Stimulated activated CD8-positive, alpha-beta memory T cell treated with anti-CD3 and anti-CD28 coated beads, Interleukin-2, amount 100 ng/mL, for 1 hour (primary cell): ENCODE measurements at regions not wholly inside any gene's neighbourhood (a gene's known extent, or its start where the extent isn't known, plus 50 kb on each side); places are given as distances from the start of the nearest gene placed in this dataset.

ENCODE experiments used
- DNase-seq, 2 donors: peaks; one replicate each; pipeline ENCODE4 v3.0.0-alpha.2; 2020; ENCODE audit warnings: low read depth in 2 of 2

DNA sequence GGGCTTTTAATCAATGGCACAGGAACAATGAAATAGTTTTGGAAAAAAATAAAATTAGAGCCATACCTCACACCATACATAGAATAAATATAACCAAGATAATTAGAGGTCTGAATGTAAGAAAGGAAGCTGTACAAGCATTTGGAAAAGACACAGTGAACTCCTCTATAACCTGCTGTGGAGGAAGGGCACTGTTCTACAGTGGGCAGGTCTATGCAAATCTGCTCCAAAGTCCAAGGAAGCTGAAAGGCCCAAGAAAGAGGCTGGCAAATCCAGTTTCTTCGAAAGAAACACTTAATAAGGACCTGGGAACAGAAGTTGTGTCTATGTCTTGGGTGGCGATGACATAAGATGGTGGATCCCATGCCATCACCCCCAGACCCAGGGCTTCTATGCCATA, 169.4 kb upstream of the RALGAPA2 start:
- no peak for DNase-seq

DNA sequence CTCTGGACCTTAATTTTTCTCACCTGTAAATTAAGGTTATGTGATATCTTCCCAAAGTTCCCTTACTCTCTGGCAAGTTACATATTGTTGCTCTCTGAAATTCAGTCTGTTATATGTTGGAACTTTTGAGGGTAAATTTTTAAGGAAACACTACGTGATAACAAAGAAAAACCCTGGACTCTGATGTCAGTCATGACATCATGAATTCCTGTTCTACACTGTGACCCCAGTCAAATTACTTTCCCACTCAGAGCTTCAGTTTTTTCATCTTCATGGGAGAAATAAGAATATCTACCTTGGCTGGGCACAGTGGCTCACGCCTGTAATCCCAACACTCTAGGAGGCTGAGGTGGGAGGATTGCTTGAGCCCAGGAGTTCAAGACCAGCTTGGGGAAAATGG, 164.6 kb upstream of the RALGAPA2 start:
- no peak for DNase-seq

DNA sequence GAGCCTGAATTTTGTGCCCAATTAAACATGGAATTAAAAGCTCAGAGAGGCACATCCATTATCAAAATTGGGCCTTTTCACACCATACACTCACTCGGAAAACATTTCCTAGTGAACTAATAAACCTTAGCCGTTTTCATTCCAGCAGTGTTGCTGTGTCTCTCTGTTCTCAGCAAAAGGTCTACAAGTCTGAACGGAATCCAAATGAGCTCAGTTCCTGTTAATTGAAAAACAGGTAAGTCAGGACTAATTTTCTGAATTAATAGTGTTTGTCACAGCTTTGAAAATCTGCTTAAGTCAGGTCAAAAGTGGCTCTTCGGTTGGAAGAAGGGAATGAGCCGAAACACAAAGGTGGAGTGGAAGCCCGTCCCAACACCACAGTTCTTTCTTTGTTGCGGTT, 163.3 kb upstream of the RALGAPA2 start:
- DNase-seq: no peak

DNA sequence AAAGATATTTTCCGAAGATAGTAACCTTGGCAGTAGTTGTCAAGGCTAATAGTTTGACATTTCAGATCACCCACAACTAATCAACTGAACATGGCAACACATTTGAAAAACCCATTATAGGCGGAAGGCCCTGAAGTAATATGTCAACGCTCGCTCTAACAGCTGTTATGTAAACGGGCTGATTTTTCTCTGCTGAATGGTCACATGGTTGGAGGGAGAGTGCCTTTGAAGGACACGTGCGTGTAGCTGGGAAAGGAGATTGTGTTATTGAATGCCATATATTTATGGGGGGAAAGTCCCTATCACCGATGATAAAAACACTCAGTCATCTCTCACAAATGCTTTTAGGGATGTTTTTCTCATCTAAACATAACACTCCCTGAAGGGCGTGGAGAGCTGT, 160.0 kb upstream of the RALGAPA2 start:
- no peak for DNase-seq

DNA sequence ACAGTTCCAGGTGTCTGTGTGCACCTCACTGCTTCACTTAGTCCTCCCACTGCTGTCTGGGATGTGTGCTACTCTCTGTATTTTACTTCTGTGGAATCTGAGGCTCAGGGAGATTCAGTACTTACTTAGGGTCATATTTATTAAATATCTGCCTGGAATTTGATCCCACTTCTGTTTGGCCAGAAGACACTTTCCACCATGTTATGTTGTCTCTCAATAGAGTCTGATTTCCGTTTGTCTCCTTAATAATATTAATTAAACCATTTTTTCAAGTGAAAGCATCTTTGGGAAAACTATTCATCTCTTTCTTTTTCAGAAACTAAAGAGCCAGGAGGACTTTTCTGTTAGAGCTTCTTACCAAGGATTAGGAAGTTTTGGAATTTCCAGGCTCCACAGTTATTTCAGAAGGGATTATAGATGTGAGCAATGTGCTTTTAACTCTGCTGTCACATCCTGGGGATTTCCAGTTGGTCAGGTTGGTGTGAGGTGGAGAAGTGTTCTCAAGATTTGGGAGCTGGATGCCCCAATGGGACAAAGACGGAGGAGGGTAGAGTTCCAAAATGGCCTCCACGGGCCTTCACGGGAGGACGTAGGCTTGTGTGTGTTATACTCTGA, 156.8 kb upstream of the RALGAPA2 start:
- DNase-seq: no peak

DNA sequence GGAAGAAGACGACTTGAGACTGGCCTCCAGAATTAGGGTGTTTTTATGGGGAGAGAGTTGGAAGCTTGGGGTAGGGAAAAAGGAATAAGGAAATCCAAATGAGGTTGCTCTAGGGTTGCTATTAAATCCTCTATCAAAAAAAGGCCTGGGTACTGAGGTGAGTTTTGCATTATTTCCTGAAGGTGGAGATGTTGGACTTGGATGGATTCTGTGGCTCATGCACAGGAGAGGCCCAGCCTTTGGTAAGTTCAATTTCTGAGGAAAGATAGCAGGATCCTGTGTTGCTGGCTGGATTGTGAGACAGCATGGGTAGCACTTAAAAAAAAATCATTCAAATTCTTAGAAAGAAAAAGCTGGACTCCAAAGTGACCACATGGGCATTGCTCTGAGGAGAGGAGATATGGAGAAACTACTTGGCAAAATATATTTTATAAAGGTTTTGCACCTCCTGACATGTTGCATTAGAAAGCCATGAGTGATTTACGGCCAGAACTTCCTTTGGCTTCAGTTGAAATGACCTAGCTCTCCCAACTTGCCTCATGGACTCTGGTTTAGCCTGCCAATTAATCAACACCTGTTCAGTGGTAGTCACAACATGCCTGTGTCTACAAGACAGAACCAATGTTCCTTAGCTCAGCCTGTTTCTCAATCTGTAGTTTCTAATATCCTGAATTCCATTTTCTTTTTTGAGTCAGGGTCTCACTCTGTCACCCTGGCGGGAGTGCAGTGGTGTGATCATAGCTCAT, 152.1 kb upstream of the RALGAPA2 start:
- no peak for DNase-seq

DNA sequence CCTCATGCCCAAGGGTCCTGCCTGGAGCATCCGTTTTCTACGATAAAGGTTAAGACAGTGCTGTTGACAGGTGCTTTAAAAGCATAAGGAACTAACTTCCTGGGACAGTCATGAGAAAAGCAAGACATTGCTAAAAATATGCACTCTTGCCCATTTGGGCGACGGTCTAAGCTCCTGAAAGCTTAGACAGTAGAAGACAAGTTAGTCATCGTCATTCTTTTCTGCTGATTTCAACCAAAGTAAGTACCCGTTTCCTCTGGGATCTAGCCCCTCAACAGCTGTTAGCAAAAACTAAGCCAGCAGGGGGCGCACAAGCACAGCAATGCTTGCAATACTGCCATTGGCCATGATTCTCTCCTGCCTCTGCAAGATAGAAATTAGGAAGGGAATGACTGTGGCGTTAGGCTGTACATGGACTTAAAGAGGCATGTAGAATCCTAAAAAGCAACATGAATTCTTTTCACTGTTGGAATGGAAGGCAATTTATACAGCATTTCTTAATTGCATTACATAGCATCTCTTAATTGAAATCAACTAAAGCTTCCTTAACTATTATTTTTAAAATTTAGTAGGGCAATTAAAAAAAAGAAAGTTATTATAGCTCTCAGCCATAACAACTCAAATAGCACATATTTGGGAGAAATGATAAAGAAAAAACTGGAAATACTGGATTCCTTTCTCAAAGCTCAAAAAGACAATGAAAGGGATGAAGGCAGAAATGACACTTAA, 147.8 kb upstream of the RALGAPA2 start:
- peak; percentile 63 to 68 for DNase-seq

DNA sequence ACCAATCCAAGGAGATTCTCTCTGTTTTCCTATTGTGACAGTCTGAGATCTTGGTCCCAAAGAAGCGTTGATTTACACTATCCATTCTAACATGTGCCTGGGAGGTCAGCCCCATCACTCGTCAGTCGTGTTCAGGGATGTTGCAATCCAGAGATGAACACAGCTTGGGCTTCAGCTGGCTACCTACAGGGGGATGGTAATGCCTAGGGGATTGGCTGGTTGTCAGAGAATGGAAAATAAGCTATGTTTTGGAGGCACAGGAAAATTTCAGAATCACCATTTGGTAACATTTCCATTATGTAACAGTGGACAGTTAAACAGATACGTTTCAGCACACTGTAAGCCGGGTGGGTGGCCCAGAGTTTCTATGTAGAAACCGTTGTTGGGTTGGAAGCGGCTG, 147.1 kb upstream of the RALGAPA2 start:
- DNase-seq: no peak

DNA sequence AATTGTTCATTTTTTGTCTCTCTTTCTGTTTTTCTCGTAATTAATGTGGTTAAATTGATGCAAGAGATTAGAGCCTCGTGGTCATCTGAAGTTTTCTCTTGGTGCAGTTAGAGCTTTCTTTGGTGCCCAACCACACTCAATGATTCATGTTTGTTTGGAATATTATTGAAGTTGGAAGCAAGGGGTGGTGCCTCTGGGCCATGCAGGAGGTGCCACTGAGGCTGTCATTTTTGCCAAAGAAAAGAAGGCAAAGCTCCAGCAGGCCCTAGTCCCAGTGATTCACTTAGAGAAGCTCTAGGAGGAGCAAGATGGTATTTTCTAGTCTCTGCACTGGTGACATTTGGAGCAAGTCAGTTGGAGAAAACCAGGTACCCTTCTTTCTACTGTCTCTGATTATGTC, 144.5 kb upstream of the RALGAPA2 start:
- no peak for DNase-seq

DNA sequence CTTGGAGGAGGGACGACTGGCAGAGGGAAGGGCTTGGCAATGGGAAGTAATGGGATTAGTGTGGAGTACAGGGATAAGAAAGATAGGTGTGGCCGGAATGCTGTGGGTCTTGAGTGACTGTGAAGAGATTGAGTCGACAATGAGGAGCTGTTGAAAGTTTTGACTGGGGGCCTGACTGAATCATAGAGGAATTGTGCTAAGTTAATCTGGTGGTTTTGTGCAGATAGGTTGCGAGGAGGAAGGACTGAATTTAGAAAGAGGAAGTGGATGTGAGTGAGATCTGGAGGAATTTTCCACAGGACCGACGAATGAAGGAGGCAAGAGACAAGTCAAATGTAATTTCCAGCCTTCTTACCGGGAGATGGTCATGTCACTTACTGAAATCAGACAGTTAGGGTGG, 143.9 kb upstream of the RALGAPA2 start:
- DNase-seq: no peak

DNA sequence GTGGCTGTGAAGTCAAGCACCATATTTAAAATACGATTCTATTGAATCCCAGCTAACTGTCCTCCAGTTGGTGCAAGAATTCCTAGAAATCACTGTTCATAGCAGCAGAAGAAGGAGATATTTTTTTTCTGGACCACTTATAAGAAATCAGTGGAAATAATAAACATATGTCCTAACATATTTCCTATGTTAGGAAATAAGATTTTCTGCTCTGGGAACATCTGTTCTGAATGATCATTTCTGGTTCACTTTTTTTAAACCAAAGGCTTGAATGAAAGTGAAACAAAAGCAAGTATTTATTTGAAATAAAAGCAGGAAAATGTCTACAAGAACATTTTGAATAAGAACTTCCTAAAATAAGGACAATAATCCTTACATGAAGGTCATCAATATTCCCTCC, 138.9 kb upstream of the RALGAPA2 start:
- no peak for DNase-seq

DNA sequence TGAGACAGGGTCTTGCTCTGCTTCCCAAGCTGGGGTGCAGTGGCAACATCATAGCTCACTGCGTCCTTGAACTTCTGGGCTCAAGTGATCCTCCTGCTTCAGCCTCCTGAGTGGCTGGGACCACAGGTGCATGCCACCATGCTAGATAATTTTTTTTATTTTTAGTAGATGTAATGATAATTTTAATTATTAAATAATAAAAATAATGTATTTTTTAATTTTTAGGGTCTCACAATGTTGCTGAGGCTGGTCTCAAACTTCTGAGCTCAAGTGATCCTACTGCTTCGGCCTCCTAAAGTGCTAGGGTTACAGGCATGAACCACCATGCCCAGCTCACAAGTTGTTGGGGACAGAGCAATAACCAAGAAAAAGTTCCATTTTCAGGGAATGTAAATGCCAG, 138.0 kb upstream of the RALGAPA2 start:
- no peak for DNase-seq

DNA sequence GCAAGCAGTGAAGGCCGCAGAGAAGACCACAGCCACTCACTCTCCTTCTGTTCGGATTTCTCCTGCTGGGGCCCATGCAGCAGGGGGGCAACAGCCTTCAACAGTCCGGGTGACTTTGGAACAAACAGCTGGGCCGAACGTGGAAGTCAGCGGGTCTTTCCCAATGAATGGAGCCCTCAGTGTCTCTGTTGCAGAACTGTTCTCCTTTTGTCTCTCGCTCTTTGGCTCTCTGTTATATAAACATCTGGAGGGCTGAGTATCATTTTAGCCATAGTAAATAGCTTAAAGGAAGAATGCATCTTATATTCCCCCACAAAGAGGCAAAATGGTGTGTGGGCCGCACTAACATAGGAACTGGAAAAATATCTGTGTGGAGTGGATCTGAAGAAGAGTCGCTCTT, 136.7 kb upstream of the RALGAPA2 start:
- DNase-seq: no peak

DNA sequence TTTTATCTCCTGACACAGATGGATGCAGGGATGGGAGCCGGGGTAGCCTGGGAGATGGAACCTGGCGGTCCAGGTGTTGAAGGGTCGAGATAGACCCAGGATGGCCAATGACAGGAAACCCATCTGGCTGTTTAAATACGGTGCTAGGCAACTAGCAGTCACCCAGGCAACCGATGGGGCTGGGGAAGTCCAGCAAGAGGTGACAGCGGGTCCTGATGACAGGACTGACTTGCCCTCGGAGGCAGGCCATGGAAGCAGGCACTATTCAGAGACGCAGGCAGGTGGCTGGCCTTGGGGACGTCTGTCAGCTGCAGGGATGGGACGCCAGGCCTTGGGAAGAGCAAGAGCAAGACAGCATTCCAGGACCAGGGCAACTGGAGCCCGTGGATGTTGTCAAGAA, 135.4 kb upstream of the RALGAPA2 start:
- no peak for DNase-seq

DNA sequence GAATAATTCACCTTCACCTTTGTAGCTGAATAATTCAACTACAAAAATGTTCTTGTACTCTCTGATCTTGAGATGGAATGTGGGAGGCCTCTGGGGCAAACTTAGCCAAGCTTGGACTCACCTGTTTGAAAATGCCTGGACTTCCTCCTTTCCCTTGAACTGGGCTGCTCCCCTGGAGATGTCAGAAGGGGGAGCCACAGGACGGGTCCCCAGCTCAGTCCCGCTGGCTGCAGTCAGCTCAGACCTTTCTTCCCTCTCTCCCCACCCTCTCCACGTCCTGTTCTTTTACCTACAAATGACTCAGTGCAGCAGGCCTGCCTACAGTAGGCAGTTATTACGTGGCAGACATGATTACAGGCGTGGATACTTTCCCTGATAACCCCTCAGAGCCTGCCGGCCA, 131.5 kb upstream of the RALGAPA2 start:
- DNase-seq: no peak

DNA sequence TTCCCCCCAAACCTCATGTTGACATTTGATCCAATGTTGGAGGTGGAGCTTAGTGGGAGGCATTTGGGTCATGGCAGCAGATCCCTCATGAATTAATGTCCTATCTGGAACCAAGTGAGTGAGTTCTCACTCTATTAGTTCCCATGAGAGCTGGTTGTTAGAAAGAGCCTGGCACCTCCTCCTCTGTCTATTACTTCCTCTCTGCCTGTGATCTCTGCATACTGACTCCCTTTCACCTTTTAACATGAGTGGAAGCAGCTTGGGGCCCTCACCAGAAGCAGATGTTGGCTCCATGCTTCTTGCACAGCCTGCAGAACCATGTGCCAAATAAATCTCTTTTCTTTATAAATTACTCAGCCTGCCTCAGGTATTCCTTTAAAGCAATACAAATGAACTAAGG, 127.3 kb upstream of the RALGAPA2 start:
- DNase-seq: no peak

DNA sequence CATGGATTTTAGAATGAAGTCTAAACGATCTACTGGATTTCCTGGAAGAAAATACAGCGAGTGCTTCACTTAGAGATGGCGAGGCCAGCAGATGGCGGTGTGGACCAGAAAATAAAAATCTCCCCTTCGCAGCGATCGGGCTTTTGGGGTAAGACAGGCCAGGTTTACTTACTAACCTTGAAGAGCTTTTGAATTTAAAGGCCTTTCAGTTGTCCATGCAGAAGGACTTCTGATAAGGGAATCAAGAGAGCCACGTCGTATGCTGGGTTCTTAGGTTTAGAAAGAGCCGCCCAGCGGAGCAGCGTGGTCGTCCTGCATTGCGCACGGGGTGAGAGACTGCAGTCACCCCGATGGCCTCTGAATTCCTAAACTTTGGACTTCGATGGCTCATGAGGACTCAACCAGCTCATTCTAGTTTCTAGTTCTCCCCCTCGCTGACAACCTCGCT, 125.2 kb upstream of the RALGAPA2 start:
- no peak for DNase-seq

DNA sequence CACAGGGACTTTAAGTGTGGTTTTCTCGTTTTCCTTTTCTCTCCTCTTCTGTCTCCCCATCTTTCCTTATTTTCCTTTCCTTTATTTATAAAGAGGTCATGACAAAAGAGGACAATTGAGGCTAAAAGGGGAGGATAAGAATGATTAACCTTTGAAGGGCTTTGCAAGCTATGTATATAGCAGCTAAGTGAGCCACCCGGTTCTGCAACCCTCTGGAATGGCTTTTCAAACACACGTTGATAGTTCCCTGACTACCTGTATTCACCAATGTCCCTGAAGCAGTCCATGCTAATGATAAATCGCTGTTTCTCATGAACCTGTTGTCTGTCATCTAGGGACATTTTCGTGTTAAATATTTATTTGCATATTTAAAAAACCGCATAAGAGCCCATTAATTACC, 124.4 kb upstream of the RALGAPA2 start:
- DNase-seq: no peak

DNA sequence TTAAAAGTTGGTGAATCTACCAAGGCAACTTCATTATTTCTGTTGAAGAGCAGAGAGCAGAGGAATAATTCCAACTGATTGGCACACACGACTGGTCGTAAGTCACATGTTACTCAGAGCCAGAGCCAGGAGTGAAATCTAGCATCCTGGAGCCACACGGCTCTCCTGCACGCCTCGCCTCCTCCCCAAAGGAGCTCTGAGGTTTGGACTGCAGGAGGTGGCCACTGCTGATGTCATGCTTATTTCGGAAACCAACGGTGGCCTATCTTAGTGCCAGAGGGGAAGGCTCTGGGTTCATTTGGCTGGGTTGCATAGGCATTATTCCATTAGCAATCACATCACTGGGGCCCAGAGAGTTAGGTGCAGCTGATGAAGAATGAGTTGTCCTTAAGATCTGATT, 123.5 kb upstream of the RALGAPA2 start:
- DNase-seq: no peak

DNA sequence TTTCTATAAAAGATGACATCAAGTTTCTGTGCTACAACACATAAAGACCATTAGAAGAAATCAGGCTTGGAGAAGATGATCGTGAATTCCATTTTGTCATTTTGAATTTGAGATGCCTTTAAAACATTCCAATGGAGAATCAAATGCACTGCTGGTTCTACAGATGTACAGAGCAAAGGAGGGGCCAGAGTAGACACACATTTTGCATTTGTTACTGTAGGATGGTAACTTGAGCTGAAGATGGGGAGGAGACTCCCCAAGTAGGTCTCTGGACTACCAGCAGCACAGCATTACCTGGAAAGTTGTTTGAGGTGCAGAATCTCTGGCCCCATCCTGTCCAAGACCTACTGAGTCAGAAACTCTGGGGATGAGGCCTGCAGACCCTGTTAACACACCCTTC, 121.6 kb upstream of the RALGAPA2 start:
- DNase-seq: no peak

DNA sequence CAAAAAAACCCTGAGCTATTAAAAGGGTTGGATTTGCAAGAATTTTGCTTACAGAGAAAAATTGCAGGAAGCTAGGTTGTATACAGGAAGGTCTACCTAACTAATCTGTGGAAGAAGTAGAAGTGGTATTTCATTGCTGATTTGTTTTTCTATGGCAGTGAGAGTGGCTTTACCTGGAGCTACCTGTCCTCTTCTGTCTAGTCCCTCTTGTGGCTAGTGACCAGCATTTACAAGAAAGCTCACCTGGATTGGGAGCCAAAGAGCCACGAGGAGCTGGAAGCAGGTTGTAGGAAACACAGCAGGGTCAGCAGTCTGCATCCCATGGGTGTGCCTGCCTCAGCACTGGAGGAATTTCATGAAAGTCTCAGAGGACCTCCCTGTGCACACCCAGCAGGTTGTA, 120.3 kb upstream of the RALGAPA2 start:
- no peak for DNase-seq

DNA sequence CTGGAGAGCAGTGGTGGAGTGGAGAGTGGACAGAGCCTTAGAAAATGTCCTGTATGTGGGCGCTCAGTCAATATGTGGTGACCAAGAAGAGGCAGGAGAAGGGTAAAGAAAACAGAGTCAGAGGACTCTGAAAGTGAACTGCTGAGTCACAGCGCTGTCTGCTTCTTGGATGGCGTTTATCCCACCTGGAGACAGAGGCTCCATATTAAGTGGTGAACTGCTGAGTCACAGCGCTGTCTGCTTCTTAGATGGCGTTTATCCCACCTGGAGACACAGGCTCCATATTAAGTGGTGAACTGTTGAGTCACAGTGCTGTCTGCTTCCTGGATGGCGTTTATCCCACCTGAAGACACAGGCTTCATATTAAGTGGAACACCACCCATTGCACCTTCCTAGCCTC, 119.3 kb upstream of the RALGAPA2 start:
- no peak for DNase-seq

DNA sequence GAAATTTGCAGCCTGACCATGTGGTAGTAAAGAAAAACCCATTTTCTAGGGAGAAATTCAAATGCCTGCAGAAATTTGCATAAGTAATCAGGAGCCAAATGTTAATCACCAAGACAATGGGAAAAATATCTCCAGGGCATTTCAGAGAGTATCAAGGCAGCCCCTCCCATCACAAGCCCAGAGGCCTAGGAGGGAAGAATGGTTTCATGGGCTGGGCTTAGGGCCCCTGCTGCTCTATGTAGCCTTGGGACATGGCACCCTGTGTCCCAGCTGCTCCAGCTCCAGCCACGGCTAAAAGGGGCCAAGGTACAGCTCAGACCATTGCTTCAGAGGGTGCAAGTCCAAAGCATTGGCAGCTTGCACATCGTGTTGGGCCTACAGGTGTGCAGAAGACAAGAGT, 117.2 kb upstream of the RALGAPA2 start:
- DNase-seq: no peak
